ENCODE measurements at regions not wholly inside any gene's neighbourhood (a gene's known extent, or its start where the extent isn't known, plus 50 kb on each side); places are given as distances from the start of the nearest gene placed in this dataset.

- no peak for TF ChIP-seq CTCF (IDR thresholded peaks at IDR 0.05; ENCODE audit: low read depth, low read length, poor library complexity, severe bottlenecking)
- no peak for TF ChIP-seq EZH2phosphoT487 (IDR thresholded peaks at IDR 0.05; ENCODE audit: borderline replicate concordance, low read length)
Observed at GRCh38 chr6:40928307-40928706, 110.7 kb downstream of the UNC5CL start.

Measured in DOHH2 (cell line).